GM23338 (cell line): ENCODE measurements at regions not wholly inside any gene's neighbourhood (a gene's known extent, or its start where the extent isn't known, plus 50 kb on each side); places are given as distances from the start of the nearest gene placed in this dataset.
"Not testable (repeated sequence)": the region's sequence is repeated elsewhere in the genome, so short reads cannot be mapped to it uniquely, and the experiment has no call there.

Experiments used
- ATAC-seq: fragments of 200-7000 bp; cut with Tn5 transposase; 3 replicates; pipeline ENCODE4 v1.9.1; 2020
- DNase-seq: peaks from one replicate; pipeline ENCODE4 v3.0.0-alpha.2; 2015; ENCODE audit warnings: low spot score
- H2AFZ ChIP-seq: fragments of 200-600 bp; sonication (generic); 2 replicates; pipeline ENCODE4 v1.8.0; 2016; ENCODE audit warnings: antibody characterized with exemption, mild to moderate bottlenecking, moderate library complexity
- H3F3A ChIP-seq: fragments of 200-600 bp; sonication (generic); replicated peaks from 2 replicates; pipeline ENCODE4 v1.8.0; 2017; ENCODE audit warnings: antibody characterized with exemption, mixed run types, low read depth
- H3K27ac ChIP-seq: fragments of 200-600 bp; sonication (generic); 2 replicates; pipeline ENCODE4 v1.6.1; 2016; ENCODE audit warnings: low read depth
- H3K27me3 ChIP-seq: fragments of 200-600 bp; sonication (generic); 2 replicates; pipeline ENCODE4 v1.8.0; 2016; ENCODE audit warnings: mild to moderate bottlenecking, mixed run types, moderate library complexity; ENCODE audit not compliant: insufficient read depth
- H3K36me3 ChIP-seq: fragments of 200-600 bp; sonication (generic); 2 replicates; pipeline ENCODE4 v1.8.0; 2016; ENCODE audit warnings: mild to moderate bottlenecking; ENCODE audit not compliant: insufficient read depth
- H3K4me1 ChIP-seq: fragments of 200-600 bp; sonication (generic); 2 replicates; pipeline ENCODE4 v1.8.0; 2016; ENCODE audit warnings: mild to moderate bottlenecking, moderate library complexity; ENCODE audit not compliant: insufficient read depth
- H3K4me2 ChIP-seq: fragments of 200-600 bp; sonication (generic); 2 replicates; pipeline ENCODE4 v1.7.1; 2017; ENCODE audit warnings: mixed run types
- H3K4me3 ChIP-seq: fragments of 200-600 bp; sonication (generic); 2 replicates; pipeline ENCODE4 v1.6.1; 2016; ENCODE audit warnings: mixed run types
- H3K79me2 ChIP-seq: fragments of 200-600 bp; sonication (generic); replicated peaks from 2 replicates; pipeline ENCODE4 v1.8.0; 2017; ENCODE audit warnings: mild to moderate bottlenecking; ENCODE audit not compliant: insufficient read depth
- H3K9me2 ChIP-seq: fragments of 200-600 bp; sonication (generic); 2 replicates; pipeline ENCODE4 v1.8.0; 2017; ENCODE audit not compliant: insufficient read depth
- H4K20me1 ChIP-seq: fragments of 200-600 bp; sonication (generic); replicated peaks from 2 replicates; pipeline ENCODE4 v1.8.0; 2017; ENCODE audit warnings: mild to moderate bottlenecking; ENCODE audit not compliant: insufficient read depth
- H3K27ac Mint-ChIP-seq: 2 replicates; pipeline ENCODE4 v1.8.0; 2020; ENCODE audit warnings: inconsistent platforms, mild to moderate bottlenecking, moderate library complexity, mixed read lengths
- H3K27me3 Mint-ChIP-seq: 3 replicates; pipeline ENCODE4 v1.8.0; 2022; ENCODE audit warnings: low read depth, mild to moderate bottlenecking, moderate library complexity, mixed read lengths, inconsistent platforms; ENCODE audit not compliant: insufficient read depth, poor library complexity
- H3K36me3 Mint-ChIP-seq: 3 replicates; pipeline ENCODE4 v1.8.0; 2021; ENCODE audit warnings: low read depth, mild to moderate bottlenecking, inconsistent platforms, moderate library complexity, mixed read lengths
- H3K4me1 Mint-ChIP-seq: 3 replicates; pipeline ENCODE4 v1.8.0; 2020; ENCODE audit warnings: mild to moderate bottlenecking, inconsistent platforms, mixed read lengths
- H3K4me3 Mint-ChIP-seq: 3 replicates; pipeline ENCODE4 v1.8.0; 2021; ENCODE audit warnings: moderate library complexity, mild to moderate bottlenecking, inconsistent platforms, mixed read lengths
- H3K9me3 Mint-ChIP-seq: 3 replicates; pipeline ENCODE4 v1.8.0; 2020; ENCODE audit warnings: moderate library complexity, mild to moderate bottlenecking, inconsistent platforms, mixed read lengths
- CREB1 ChIP-seq: fragments of 250-450 bp; sonication (Bioruptor Pico); IDR thresholded peaks from 2 replicates; pipeline ENCODE4 v1.5.0; 2020; ENCODE audit warnings: low read depth, mild to moderate bottlenecking, moderate library complexity
- EZH2phosphoT487 ChIP-seq: fragments of 200-600 bp; sonication (generic); IDR thresholded peaks from one replicate; pipeline ENCODE4 v1.8.1; 2018; ENCODE audit warnings: antibody characterized with exemption; ENCODE audit not compliant: unreplicated experiment
- JUNB ChIP-seq: IDR thresholded peaks from one replicate; pipeline ENCODE4 v1.6.1; 2016; ENCODE audit warnings: antibody characterized with exemption; ENCODE audit not compliant: unreplicated experiment
- STAT1 ChIP-seq: IDR thresholded peaks from one replicate; pipeline ENCODE4 v1.6.1; 2016; ENCODE audit warnings: antibody characterized with exemption; ENCODE audit not compliant: unreplicated experiment
- ZNF114 ChIP-seq: fragments of 250-450 bp; sonication (Bioruptor Pico); IDR thresholded peaks from 2 replicates; pipeline ENCODE4 v1.5.0; 2020; ENCODE audit warnings: mild to moderate bottlenecking, moderate library complexity
- TF ChIP-seq, protein P1 (sequence below): fragments of 250-450 bp; sonication (Bioruptor Pico); IDR thresholded peaks from 2 replicates; pipeline ENCODE4 v1.5.0; 2020; ENCODE audit warnings: mild to moderate bottlenecking, moderate library complexity

GRCh38 chr16:77113835-77114234 is 77.2 kb upstream of the MON1B start:
- Histone ChIP-seq H3K4me2 (no peak overlapping the region), H3K27ac (no peak overlapping the region), H3F3A (no peaks in the 10 kb centered on the region), H3K4me1 (no peaks in the 10 kb centered on the region), H3K36me3 (no peaks in the 10 kb centered on the region), H3K9me2 (no peaks in the 10 kb centered on the region), H3K4me3 (no peak overlapping the region), H4K20me1 (no peaks in the 10 kb centered on the region), H2AFZ (no peak overlapping the region), H3K27me3 (no peaks in the 10 kb centered on the region), H3K79me2 (no peaks in the 10 kb centered on the region)
- Mint-ChIP-seq H3K4me3 (no peak overlapping the region), H3K36me3 (no peaks in the 10 kb centered on the region), H3K27ac (no peak overlapping the region), H3K27me3 (no peaks in the 10 kb centered on the region), H3K9me3 (peaks cover 23% of the 10 kb centered on the region), H3K4me1 (no peaks in the 10 kb centered on the region)
- ATAC-seq (no peak), DNase-seq (no peak)
- TF ChIP-seq CREB1 (CRISPR knock-in tag): no peak
- TF ChIP-seq STAT1: no peak
- no peak for TF ChIP-seq JUNB
- TF ChIP-seq, protein P1, sequence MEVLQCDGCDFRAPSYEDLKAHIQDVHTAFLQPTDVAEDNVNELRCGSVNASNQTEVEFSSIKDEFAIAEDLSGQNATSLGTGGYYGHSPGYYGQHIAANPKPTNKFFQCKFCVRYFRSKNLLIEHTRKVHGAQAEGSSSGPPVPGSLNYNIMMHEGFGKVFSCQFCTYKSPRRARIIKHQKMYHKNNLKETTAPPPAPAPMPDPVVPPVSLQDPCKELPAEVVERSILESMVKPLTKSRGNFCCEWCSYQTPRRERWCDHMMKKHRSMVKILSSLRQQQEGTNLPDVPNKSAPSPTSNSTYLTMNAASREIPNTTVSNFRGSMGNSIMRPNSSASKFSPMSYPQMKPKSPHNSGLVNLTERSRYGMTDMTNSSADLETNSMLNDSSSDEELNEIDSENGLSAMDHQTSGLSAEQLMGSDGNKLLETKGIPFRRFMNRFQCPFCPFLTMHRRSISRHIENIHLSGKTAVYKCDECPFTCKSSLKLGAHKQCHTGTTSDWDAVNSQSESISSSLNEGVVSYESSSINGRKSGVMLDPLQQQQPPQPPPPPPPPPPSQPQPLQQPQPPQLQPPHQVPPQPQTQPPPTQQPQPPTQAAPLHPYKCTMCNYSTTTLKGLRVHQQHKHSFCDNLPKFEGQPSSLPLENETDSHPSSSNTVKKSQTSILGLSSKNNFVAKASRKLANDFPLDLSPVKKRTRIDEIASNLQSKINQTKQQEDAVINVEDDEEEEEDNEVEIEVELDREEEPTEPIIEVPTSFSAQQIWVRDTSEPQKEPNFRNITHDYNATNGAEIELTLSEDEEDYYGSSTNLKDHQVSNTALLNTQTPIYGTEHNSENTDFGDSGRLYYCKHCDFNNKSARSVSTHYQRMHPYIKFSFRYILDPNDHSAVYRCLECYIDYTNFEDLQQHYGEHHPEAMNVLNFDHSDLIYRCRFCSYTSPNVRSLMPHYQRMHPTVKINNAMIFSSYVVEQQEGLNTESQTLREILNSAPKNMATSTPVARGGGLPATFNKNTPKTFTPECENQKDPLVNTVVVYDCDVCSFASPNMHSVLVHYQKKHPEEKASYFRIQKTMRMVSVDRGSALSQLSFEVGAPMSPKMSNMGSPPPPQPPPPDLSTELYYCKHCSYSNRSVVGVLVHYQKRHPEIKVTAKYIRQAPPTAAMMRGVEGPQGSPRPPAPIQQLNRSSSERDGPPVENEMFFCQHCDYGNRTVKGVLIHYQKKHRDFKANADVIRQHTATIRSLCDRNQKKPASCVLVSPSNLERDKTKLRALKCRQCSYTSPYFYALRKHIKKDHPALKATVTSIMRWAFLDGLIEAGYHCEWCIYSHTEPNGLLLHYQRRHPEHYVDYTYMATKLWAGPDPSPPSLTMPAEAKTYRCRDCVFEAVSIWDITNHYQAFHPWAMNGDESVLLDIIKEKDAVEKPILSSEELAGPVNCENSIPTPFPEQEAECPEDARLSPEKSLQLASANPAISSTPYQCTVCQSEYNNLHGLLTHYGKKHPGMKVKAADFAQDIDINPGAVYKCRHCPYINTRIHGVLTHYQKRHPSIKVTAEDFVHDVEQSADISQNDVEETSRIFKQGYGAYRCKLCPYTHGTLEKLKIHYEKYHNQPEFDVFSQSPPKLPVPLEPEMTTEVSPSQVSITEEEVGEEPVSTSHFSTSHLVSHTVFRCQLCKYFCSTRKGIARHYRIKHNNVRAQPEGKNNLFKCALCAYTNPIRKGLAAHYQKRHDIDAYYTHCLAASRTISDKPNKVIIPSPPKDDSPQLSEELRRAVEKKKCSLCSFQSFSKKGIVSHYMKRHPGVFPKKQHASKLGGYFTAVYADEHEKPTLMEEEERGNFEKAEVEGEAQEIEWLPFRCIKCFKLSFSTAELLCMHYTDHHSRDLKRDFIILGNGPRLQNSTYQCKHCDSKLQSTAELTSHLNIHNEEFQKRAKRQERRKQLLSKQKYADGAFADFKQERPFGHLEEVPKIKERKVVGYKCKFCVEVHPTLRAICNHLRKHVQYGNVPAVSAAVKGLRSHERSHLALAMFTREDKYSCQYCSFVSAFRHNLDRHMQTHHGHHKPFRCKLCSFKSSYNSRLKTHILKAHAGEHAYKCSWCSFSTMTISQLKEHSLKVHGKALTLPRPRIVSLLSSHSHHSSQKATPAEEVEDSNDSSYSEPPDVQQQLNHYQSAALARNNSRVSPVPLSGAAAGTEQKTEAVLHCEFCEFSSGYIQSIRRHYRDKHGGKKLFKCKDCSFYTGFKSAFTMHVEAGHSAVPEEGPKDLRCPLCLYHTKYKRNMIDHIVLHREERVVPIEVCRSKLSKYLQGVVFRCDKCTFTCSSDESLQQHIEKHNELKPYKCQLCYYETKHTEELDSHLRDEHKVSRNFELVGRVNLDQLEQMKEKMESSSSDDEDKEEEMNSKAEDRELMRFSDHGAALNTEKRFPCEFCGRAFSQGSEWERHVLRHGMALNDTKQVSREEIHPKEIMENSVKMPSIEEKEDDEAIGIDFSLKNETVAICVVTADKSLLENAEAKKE: no peak
- no peak for TF ChIP-seq ZNF114 (CRISPR knock-in tag)
- TF ChIP-seq EZH2phosphoT487: no peak

DNA sequence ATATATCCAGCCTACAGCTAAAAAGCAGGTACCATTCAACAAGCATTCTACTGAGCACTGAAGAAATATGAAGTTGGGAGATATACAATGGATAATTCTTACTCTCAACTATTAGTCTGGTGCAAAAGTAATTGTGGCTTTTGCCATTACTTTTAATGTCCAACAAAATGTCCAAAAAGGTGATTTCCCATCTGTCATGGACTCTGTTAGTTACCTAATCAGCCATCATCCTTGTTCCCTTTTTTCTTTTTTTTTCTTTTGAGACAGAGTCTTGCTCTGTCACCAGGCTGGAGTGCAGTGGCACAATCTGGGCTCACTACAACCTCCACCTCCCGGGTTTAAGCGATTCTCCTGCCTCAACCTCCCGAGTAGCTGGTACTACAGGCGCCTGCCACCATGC is 76.6 kb upstream of the MON1B start:
- not testable (repeated sequence) for H3K27me3 ChIP-seq, H3K79me2 ChIP-seq, H3K4me1 Mint-ChIP-seq, H3K36me3 Mint-ChIP-seq, H3F3A ChIP-seq, ATAC-seq, H3K27ac ChIP-seq, H3K4me2 ChIP-seq, H3K4me1 ChIP-seq, H3K4me3 ChIP-seq, H3K27ac Mint-ChIP-seq, DNase-seq, H3K27me3 Mint-ChIP-seq, H2AFZ ChIP-seq, H3K4me3 Mint-ChIP-seq, H4K20me1 ChIP-seq, H3K36me3 ChIP-seq, H3K9me2 ChIP-seq
- peaks cover 24% of the 10 kb centered on the region for H3K9me3 Mint-ChIP-seq
